K562 (cell line): ENCODE measurements at regions not wholly inside any gene's neighbourhood (a gene's known extent, or its start where the extent isn't known, plus 50 kb on each side); places are given as distances from the start of the nearest gene placed in this dataset.

Experiments used
- BRCA1 ChIP-seq, 2 experiments: fragments of 450-650 bp in 1 of 2; sonication (generic) in 1 of 2; formaldehyde crosslinking in 1 of 2; IDR thresholded peaks; 2 replicates each; pipeline versions ENCODE4 v1.5.0 to v1.6.1; 2017 to 2020; ENCODE audit warnings: mild to moderate bottlenecking in 1 of 2, missing genetic modification reagents in 1 of 2
- PYGO2 ChIP-seq: fragments of 450-650 bp; IDR thresholded peaks from 2 replicates; pipeline ENCODE4 v1.6.1; 2016; ENCODE audit warnings: mild to moderate bottlenecking, missing genetic modification characterization, moderate library complexity, missing compliant biosample characterization
- SIN3A ChIP-seq, 2 experiments: fragments of 150-350 bp in 1 of 2; IDR thresholded peaks; 2 replicates each; pipeline ENCODE4 v1.6.1; 2011 to 2016; ENCODE audit warnings: borderline replicate concordance in 2 of 2, low read depth in 2 of 2, low read length in 2 of 2, mild to moderate bottlenecking in 2 of 2, moderate library complexity in 2 of 2; ENCODE audit not compliant: control insufficient read depth in 1 of 2
- TF ChIP-seq, protein P1 (sequence below), 3 experiments: IDR thresholded peaks in 2 of 3; conservative IDR thresholded peaks in 1 of 3; 2 replicates each; pipeline ENCODE4 v1.5.1; 2011 to 2012; ENCODE audit warnings: low read length in 3 of 3, mild to moderate bottlenecking in 3 of 3, control low read depth in 2 of 3, improper control_type of control experiment in 1 of 3, inconsistent platforms in 1 of 3, low read depth in 1 of 3, mixed read lengths in 1 of 3, moderate library complexity in 1 of 3; ENCODE audit not compliant: insufficient read depth in 2 of 3

GRCh38 chr10:90389876-90390275 is 468.0 kb downstream of the HTR7 start:
- TF ChIP-seq BRCA1 (IDR thresholded peaks at IDR 0.05), result no peak
- TF ChIP-seq BRCA1 (CRISPR knock-in tag; IDR thresholded peaks at IDR 0.05), result no peak
- TF ChIP-seq, protein P1, sequence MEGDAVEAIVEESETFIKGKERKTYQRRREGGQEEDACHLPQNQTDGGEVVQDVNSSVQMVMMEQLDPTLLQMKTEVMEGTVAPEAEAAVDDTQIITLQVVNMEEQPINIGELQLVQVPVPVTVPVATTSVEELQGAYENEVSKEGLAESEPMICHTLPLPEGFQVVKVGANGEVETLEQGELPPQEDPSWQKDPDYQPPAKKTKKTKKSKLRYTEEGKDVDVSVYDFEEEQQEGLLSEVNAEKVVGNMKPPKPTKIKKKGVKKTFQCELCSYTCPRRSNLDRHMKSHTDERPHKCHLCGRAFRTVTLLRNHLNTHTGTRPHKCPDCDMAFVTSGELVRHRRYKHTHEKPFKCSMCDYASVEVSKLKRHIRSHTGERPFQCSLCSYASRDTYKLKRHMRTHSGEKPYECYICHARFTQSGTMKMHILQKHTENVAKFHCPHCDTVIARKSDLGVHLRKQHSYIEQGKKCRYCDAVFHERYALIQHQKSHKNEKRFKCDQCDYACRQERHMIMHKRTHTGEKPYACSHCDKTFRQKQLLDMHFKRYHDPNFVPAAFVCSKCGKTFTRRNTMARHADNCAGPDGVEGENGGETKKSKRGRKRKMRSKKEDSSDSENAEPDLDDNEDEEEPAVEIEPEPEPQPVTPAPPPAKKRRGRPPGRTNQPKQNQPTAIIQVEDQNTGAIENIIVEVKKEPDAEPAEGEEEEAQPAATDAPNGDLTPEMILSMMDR (IDR thresholded peaks at IDR 0.05 in 2 of 3, conservative IDR thresholded peaks at IDR 0.05 in 1 of 3; ENCODE audit: insufficient read depth in 2 of 3, low read depth in 1 of 3, low read length in 3 of 3), result no peak
- TF ChIP-seq PYGO2 (tag), result no peak
- TF ChIP-seq SIN3A (IDR thresholded peaks at IDR 0.05; ENCODE audit: borderline replicate concordance in 2 of 2, control insufficient read depth in 1 of 2, low read depth in 2 of 2, low read length in 2 of 2), result no peak
